Globus pallidus (tissue), 1 donor: ENCODE measurements at regions not wholly inside any gene's neighbourhood (a gene's known extent, or its start where the extent isn't known, plus 50 kb on each side); places are given as distances from the start of the nearest gene placed in this dataset.
A peak's percentile ranks its signal among the peaks of the same experiment; 100 is the strongest.
"Not testable (repeated sequence)": the region's sequence is repeated elsewhere in the genome, so short reads cannot be mapped to it uniquely, and the experiment has no call there.

ENCODE experiments used
- DNase-seq: peaks from one replicate; pipeline ENCODE4 v3.0.0-alpha.2; 2015; ENCODE audit warnings: low spot score

DNA sequence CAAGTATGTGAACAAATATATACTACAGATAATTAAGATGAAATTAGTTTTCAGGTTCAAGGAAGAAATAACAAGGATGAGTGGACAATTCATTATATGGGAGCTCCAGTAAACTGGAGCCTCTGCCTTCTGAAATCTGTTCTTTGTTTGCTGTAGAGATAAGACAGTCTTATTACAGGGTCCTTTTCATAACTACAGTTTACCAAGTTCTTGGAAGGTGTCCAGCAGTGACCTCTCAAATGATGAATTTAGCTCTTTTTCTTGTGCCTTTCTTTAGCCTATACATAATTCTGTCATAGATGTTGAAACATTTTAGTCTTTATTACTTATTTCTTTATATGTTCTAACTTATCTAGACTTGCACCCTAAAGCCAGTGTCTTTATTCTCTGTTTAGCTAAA, 89.7 kb upstream of the GBE1 start:
- no peak for DNase-seq

- DNase-seq = no peak
Observed at GRCh38 chr3:81846988-81847387, 85.5 kb upstream of the GBE1 start.

GRCh38 chr3:81841540-81841939, 80.1 kb upstream of the GBE1 start:
- no peak for DNase-seq

DNA sequence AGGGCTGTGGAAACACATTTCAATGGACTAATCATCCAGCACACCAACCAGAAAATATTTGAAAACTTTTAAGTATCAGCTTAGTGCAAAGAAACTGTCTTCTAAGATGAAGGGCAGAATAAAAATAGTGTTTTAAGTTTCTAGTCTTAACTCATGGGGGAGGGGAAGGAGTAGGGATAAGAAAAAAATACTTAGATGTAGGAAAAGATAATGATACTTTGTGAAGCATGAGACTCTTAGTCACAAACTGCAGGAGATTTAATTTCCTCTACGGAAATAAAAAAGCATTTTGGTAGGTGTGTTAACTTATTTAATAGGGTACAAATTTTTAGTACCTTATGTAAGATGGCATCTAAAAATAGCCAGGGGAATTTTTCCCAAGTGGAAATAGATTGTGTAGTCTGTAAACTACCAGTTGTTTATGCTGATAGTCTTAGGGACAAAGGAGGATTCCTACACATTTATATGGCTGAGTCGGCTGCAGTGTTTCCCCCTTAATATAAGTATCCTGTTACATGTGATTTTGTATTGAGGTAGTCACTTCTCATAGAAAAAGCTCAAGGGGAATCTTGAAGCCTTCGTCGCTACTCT, 78.2 kb upstream of the GBE1 start:
- DNase-seq = no peak

GRCh38 chr3:81838457-81838856, 77.0 kb upstream of the GBE1 start:
- DNase-seq = peak; percentile 41

- DNase-seq = no peak
Observed at GRCh38 chr3:81837071-81837593, 75.7 kb upstream of the GBE1 start.

- no peak for DNase-seq
Observed at GRCh38 chr3:81829937-81830336, 68.5 kb upstream of the GBE1 start.

- DNase-seq = not testable (repeated sequence)
Observed at GRCh38 chr3:81829272-81829671, 67.8 kb upstream of the GBE1 start.

GRCh38 chr3:81823882-81824395, 62.5 kb upstream of the GBE1 start:
- peak; percentile 55 for DNase-seq

- DNase-seq = no peak
Observed at GRCh38 chr3:81823086-81823485, 61.6 kb upstream of the GBE1 start.

DNA sequence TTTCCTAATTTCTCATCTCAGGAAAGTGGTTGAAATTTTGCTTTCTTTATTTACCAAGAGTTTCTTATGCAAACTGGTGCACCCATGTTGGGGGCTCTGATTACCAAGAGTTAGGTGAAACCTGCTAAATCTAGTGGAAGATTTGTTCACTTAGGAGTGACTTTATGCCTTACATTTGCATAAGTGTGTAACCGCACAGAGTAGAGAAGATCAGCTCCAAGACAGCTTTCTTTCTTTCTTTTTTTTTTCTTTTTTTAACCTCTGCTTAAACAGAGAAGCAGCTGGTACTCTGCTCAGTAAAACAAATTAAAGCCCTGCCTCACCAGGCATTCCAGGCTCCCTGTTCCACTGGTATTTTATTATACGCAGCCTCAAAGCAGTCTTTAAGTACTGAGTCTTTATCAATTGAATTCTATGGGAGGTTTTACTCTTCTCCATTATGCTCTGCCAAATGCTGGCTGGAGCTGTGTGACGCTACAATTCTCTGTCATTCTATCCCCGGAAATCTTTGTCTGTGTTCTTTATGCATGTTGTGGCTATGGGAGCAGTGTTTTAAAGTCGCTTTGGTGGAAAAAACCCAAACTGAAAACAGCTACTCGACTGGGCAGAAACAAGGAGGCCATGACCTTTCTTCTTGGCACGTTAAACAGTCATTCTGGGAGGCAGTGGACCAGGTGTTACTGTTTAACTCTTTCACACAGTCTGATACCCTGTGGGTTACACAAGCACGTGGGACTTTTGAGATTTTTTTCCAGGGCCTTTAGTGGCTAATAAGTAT, 55.2 kb upstream of the GBE1 start:
- DNase-seq = peak; percentile 14

DNA sequence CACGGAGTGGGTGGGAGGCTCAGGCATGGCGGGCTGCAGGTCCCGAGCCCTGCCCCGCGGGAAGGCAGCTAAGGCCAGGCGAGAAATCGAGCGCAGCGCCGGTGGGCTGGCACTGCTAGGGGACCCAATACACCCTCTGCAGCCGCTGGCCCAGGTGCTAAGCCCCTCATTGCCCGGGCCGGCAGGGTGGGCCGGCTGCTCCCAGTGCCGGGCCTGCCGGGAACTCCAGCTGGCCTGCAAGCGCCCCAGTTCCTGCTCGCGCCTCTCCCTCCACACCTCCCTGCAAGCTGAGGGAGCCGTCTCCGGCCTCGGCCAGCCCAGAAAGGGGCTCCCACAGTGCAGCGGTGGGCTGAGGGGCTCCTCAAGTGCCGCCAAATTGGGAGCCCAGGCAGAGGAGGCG, 50.7 kb upstream of the GBE1 start:
- not testable (repeated sequence) for DNase-seq
